ENCODE measurements at regions not wholly inside any gene's neighbourhood (a gene's known extent, or its start where the extent isn't known, plus 50 kb on each side); places are given as distances from the start of the nearest gene placed in this dataset.
"Not testable (repeated sequence)": the region's sequence is repeated elsewhere in the genome, so short reads cannot be mapped to it uniquely, and the experiment has no call there.

DNA sequence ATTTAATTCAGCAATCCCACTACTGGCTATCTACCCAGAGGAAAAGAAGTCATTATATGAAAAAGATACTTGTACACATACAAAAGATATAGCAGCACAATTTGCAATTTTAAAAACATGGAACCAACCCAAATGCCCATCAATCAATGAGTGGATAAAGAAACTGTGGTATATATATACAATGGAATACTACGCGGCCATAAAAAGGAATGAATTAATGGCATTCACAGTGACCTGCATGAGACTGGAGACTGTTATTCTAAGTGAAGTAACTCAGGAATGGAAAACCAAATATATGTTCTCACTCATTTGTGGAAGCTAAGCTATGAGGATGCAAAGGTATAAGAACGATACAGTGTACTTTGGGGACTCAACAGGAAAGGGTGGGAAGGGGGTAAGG is 102.8 kb upstream of the KCNMA1 start:
- DNase-seq (ENCODE audit: low read depth in 2 of 2), result not testable (repeated sequence)

DNA sequence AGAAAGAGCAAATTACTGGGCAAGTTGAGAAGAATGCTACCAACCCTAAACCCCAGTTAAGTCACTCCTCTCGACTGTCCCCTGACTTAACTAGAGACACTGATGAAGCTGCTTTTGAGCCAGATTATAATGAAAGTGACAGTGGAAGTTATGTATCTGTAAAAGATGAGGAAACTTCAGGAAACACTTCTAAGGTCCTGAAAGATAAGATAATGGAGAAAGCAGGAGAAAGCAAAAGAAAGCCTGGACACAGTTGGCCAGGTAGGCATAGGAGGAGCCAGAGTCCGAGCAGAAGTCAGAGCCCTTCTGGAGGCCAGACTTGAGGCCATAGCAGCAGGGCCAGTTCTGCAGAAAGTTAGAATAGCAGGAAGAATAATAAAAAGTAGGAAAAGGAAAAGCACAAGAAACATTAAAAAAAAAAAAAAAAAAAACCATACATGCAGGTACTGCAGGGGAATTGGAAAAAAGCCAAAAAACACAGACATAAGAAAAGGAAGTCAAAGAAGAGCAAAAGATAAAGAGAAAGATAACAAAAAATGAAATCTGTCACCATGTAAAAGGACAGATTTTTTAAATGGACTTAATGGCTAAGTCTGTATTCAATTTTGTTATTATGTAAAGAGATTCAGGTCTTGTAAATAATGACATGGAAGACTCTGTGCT is 101.0 kb upstream of the KCNMA1 start:
- no peak for DNase-seq (ENCODE audit: low read depth in 2 of 2)

DNA sequence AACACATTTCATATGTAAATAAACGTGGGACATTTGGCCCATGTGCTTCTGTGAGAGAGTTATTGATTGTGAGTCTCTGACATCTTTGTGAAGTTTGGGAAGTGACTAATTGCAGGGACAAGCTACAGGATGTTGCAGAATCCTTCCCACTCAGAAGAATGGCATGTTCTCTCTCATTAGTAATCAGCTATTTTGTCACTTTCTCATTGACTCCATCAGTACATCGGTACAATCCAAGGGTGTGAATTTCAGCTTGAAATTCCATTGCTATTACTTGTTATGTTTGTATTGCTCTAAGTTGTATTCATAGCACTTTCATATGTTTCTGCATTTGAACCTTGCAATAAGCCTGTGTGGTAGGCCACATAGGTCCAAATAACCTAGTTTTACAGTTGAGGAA is 100.0 kb upstream of the KCNMA1 start:
- peak; percentile 47 to 98 for DNase-seq (ENCODE audit: low read depth in 2 of 2)

DNA sequence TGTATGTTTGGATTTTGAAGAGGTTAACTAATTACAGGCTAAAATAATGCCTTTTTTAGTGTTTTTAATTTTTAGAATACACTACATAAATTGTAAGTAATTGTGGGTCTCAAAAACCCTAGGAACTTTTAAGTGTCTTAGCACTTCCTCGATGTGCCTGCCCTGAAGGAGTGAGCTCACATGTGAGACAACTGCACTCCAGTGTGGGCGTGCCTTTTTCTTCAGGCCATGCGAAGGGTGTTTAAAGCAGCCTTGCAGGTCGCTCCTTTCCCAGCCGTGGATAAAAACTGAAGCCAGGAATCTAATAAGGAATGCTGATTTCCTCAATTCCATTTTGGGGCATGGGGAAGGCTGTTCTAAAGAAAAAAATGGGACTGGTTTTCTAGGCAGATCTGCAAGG is 97.5 kb upstream of the KCNMA1 start:
- DNase-seq (ENCODE audit: low read depth in 2 of 2), result not testable (repeated sequence)

DNA sequence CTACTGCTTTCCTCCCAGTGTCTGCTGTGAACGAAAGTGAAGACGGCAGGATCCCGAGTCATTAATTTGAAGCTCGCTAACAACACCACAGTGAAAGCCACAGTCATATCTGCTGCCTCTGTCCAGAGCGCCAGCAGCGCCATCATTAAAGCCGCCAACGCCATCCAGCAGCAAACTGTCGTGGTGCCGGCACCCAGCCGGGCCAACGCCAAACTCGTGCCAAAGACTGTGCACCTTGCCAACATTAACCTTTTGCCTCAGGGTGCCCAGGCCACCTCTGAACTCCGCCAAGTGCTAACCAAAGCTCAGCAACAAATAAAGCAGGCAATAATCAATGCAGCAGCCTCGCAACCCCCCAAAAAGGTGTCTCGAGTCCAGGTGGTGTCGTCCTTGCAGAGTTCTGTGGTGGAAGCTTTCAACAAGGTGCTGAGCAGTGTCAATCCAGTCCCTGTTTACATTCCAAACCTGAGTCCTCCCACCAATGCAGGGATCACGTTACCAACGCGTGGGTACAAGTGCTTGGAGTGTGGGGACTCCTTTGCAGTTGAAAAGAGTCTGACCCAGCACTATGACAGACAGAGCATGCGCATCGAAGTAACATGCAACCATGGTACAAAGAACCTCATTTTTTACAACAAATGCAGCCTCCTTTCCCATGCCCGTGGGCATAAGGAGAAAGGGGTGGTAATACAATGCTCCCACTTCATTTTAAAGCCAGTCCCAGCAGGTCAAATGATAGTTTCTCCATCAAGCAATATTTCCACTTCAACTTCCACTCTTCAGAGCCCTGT is 94.8 kb upstream of the KCNMA1 start:
- DNase-seq (ENCODE audit: low read depth in 2 of 2), result no peak

DNA sequence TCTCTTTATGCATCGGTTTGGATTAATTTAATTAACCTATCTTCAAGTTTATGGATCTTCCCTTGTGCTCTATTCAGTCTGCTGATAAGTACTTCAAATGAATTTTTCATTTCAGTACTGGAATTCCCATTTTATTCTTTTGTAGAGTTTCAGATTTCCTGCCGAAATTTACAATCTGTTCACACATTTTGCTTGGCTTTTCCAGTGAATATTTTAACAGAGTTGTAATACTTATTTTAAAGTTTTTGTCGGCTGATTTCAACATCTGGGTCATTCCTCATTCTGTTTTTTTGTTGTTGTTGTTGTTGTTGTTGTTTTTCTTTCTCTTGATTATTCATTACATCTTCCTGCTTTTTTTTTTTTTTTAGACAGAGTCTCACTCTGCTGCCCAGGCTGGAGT is 89.9 kb upstream of the KCNMA1 start:
- no peak for DNase-seq (ENCODE audit: low read depth in 2 of 2)

DNA sequence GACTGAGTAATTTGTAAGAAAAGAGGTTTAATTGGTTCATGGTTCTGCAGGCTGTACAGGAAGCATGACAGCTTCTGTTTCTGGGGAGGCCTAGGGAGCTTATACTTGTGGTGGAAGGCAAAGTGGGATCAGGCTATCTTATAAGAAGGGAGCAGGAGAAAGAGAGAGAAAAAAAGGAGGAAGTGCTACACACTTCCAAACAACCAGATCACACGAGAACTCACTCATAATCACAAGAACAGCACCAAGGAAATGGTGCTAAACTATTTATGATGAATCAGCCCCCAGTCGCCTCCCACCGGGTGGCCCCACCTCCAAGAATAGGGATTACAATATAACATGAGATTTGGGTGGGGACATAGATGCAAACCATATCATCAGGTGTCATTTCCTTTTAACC is 89.1 kb upstream of the KCNMA1 start:
- no peak for DNase-seq (ENCODE audit: low read depth in 2 of 2)

DNA sequence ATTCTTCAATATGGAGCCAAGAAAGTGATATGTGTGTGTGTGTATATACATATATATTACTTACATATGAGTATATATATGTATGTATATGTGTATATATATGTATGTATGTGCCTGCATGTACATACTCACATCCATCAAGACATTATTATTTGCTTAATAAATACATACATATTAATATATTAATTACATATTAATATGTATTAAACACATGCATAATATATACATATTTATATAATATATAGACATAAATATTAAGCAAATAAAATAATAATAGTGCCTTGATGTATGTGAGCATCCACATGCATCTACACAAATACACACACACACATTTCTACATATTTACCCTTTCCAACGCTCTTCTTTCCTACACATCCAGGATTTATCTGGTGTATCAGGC is 88.7 kb upstream of the KCNMA1 start:
- DNase-seq (ENCODE audit: low read depth in 2 of 2), result no peak

DNA sequence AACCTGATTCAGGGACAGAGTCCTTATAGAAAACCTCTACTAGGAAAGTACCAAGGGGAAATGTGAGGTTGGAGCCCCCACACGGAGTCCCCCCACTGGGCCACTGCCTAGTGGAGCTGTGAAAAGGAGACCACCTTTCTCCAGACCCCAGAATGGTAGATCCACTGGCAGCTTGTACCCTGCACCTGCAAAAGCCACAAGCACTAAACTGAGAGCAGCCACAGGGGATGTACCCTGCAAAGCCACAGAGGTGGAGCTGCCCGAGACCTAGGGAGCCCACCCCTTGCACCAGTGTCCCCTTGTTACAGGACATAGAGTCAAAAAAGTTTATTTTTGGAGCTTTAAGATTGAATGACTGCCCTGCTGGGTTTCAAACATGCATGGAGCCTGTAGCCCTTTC is 87.2 kb upstream of the KCNMA1 start:
- DNase-seq (ENCODE audit: low read depth in 2 of 2), result no peak

DNA sequence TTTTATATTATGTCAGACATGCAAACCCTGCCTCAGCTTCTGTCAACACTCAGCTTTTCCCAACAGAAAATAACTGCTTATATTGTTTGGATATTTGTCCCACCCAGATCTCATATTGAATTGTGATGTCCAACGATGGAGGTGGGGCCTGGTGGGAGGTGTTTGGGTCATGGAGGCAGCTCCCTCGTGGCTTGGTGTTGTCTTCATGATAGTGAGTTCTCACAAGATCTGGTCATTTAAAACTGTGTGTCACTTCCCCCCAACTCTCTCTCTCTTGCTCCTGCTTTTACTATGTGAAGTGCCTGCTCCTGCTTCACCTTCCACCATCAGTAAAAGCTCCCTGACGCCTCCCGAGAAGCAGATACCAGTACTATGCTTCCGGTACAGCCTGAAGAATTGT is 85.8 kb upstream of the KCNMA1 start:
- no peak for DNase-seq (ENCODE audit: low read depth in 2 of 2)

DNA sequence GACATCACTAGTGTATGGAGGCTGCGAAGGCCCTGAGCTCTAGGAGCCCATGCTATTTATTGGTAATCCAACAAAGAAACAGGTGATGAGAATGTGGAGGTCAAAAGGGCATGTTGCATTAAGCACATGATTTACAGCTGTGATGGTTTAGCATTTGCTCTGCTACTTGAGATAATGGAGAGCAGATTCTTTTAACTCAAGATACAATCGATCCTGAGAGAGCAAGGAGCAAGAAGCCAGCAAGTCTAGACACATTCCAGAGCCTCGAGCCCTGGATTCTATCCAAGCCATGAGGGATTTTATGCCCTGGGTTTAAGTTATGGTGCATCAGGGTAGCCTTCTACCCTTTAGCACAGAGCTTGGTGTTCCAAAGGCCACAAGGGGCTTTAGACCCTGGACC is 85.3 kb upstream of the KCNMA1 start:
- peak in 1 of 2 donors; percentile 39 for DNase-seq (ENCODE audit: low read depth in 2 of 2)

DNA sequence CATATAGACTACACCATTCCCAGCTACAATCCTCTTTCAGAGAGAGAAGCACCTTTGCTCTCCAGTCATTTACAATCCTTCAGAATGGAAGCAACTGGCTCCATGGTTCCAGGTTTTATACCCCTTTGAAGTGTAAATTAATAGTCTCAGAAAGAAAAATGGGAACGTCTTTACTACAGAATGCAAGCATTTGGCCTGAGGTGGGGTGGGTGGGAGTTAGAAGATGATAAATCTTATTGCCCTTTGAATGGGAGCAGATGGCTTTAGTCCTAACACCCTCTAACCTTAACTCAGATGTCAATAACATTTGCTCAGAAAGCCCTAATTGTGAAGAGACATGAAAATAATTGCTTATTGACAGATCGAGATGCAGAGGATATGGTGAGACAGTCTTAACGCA is 84.2 kb upstream of the KCNMA1 start:
- no peak for DNase-seq (ENCODE audit: low read depth in 2 of 2)

DNA sequence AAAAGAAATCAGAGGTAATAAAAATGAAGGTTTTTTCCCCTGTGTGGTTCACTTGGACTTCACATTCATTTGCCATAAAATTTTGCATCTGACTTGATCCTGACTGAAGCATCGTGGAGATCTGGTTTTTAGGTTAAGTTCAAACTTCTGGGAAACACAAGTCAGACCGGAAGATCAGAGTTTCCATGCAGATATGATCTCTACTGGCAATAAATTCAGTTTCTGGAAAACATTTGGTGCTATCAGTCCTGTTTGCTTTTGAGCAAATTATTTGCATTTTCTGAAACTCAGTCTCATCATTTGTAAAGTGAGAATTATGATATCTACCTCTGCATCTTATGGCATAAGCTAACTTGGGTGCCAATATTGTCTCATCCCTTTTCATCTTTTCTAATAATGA is 81.3 kb upstream of the KCNMA1 start:
- DNase-seq (ENCODE audit: low read depth in 2 of 2), result no peak

DNA sequence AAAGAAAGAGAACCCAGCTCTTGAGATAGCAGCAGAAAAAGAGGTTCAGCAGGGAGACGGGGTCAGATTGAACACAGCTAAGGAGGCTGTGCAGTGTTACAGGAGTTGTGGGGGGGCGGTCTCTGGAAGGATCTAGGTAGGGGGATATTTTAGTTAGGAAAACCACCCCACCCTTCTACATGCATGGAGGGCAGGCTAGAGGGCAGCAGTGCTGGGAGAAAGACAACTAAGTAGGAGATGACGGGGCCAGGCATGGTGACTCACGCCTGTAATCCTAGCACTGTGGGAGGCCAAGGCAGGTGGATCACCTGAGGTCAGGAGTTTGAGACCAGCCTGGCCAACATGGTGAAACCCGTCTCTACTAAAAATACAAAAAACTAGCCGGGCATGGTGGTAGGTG is 80.7 kb upstream of the KCNMA1 start:
- not testable (repeated sequence) for DNase-seq (ENCODE audit: low read depth in 2 of 2)

DNA sequence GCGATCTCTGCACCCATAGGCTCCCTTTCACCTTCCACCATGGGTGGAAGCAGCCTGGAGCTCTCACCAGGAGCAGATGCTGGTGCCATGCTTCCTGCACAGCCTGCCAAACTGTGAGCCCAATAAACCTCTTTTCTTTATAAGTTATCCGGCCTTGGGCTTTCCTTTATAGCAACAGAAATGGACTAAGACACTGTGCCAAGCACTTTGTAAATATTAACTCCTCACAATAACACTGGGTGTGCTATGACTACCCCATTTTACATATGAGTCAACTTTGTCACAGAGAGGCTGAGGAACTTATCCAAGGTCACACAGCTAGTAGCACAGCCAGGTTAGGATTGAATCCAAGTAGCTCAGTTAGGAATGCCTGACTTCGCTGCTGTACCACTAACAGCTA is 79.7 kb upstream of the KCNMA1 start:
- DNase-seq (ENCODE audit: low read depth in 2 of 2), result no peak

DNA sequence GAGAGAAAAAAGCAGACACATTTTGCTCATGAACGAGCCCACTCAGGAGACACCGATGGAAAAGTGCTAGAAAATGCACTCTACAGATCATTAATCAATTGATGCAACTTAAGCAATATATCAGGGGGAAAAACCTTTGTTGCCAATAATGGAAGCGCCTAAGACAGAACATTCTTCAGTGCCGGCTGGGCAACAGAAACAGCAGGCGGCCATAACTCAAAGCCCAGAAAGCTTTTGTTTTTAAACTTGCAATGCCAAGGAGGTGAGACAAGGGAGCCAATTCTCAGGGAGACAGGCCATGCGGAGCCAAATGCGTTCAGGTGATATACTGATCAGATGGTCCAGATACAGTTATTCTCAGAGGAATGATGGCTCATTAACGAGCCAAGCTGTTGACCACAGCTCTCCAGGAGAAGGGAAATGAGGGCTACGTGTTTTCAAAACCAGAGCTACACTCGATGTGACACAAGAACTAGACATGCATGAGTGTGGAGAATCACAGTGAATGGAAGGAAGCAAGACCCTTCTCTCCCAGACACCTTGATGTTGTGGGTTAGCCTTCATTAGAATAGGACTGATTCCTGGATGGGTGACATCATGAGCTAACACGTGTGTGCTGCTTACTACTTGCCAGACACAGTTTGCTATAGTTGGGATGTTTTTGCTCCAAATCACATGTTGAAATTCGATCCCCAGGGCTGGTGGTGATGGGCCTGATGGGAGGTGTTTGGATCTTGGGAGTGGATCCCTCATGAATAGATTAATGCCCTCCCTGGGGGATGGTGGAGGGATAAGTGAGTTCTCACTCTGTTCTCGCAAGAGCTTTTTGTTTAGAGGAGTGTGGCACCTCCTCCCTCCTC is 79.1 kb upstream of the KCNMA1 start:
- DNase-seq (ENCODE audit: low read depth in 2 of 2), result no peak

DNA sequence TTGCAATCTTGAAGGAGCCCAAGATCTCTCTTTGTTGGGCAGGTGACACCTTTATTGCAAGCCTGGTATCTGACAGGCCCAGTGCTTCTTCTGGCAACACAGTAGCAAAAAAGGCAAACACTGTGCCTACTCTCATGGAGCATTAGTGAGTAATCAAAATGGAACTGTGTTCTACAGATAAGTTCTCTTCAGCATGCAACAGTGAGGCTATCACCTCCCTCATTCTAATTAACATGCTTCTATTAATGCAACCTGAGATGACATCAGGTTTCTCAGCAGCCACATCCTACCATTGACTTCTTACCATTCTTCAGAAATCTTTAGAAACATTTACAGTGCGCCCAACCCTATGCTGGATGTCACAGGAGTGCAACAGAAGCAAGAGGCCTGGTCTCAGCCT is 77.9 kb upstream of the KCNMA1 start:
- DNase-seq (ENCODE audit: low read depth in 2 of 2), result no peak

DNA sequence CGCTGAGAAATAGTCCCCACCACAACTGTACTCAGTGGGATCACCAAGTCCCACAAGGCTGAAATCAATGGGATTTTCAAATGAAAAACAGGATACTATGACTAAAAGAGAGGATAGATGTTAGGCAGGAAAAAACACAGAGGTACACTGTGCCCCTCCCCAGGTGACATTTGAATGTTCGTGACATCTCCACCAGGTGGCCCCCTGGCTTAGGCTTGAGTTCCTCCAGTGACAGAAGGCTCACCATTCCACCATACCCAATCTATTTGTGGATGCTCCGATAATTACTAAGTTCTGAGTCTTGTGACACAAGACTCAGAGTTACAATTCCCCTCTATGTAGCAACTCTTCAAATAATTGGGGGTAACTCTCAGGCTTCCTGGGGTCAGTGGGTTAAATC is 77.5 kb upstream of the KCNMA1 start:
- DNase-seq (ENCODE audit: low read depth in 2 of 2), result peak in 1 of 2 donors; percentile 44

DNA sequence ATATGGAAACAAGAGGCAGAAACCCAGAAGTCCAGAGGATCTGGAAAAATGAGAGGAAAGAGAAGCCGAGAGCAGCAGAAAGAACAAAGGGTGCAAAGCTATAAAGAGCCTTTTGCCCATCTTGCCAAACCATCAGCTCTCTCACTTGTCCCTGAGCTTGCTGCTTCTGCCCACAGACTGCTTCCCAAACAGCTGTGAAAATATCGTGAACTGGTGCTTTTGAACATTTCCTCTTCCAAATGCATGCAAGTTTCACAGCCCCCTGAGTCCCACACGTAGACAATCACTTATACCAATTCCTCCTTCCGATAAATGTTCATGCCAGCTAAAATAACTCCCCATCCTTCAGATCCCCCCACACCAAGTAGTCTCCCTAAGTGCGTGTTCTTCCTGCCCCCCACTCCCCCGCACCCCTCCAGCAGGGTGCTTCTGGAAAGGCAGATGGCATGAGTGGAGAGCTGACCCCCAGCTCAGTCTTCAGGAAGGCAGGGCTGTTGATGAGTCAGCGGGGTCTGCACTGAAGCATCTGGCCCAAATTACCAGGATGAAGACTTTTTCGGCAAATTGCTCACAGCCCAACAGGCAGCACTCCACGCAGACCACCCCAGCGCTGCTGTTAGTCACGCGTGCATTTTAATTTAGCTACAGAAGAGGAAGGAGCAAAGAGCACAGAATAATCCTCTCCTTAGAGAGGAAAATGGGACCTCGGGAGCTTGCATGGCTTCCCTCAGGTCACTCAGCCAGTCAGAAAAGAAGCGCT is 76.1 kb upstream of the KCNMA1 start:
- no peak for DNase-seq (ENCODE audit: low read depth in 2 of 2)

DNA sequence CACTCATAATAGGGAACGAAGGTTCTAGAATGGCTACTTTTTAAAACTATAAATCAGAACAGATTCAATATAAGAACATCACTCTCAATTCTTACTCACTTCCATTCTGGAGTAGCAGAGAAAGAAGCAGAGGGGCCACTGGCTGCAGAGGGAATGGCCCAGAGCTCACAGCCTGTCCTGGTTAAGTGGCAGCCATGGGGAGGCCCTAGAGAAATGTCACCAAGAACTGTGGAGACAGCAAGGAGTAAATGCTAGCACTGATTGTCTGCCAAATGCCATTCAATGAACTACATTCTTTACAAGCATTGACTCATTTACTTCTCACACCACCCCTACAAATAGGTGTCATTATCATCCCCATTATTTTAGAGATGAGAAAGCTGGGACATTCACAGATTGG is 74.6 kb upstream of the KCNMA1 start:
- DNase-seq (ENCODE audit: low read depth in 2 of 2), result no peak

DNA sequence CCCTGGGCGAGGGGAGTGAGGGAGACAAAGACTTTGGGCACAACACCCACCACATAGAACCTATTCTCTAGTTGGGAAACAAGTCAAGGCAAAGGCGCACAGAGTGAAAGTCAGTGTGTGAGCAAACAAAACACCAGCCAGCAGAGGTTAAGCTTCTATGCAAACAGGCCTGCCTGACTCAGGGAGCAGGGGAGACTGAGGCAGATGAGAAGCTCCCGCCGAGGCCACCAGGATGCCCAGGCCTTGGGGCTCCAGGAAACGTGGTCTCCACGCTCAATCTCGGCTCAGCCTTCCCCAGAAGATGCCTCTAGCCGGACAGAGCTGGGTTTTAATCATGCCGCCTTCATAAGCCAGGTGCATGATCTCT is 74.1 kb upstream of the KCNMA1 start:
- no peak for DNase-seq (ENCODE audit: low read depth in 2 of 2)
